Endothelial cell of umbilical vein (primary cell): ENCODE measurements at regions not wholly inside any gene's neighbourhood (a gene's known extent, or its start where the extent isn't known, plus 50 kb on each side); places are given as distances from the start of the nearest gene placed in this dataset.

Experiments
- BruUV-seq: library from RNA; stranded (reverse); fragments of 400-500 nt; replicated peaks from 2 replicates; lab custom pipeline; 2021; lab: Mats Ljungman, UMichigan
- CTCF ChIA-PET: fragments of 300-600, 350-600 bp; sonication (Branson Sonifier 250); formaldehyde crosslinking; loops from one replicate; lab custom pipeline; 2021; ENCODE audit warnings: antibody characterized with exemption, inconsistent platforms; lab: Charles Lee
- POLR2A ChIA-PET: fragments of 300-600, 350-600 bp; sonication (Branson Sonifier 250); formaldehyde crosslinking; loops from one replicate; lab custom pipeline; 2021; ENCODE audit warnings: antibody characterized with exemption, inconsistent platforms; lab: Charles Lee
- DNase-seq: peaks from one replicate; pipeline ENCODE4 v3.0.0-alpha.2; 2011; ENCODE audit warnings: low read depth, low spot score
- FAIRE-seq: peaks from 2 replicates; lab custom pipeline; 2011; peaks lifted over from hg19 to GRCh38; lab: Jason Lieb, UNC
- H2AFZ ChIP-seq: 2 replicates; pipeline ENCODE4 v1.6.0; 2012; ENCODE audit warnings: low read depth, low read length, control low read depth, inconsistent platforms
- H3K27ac ChIP-seq: 2 replicates; pipeline ENCODE4 v1.5.1; 2011; ENCODE audit warnings: low read depth, mild to moderate bottlenecking, control low read depth, low read length, moderate library complexity; ENCODE audit not compliant: insufficient read depth
- H3K27me3 ChIP-seq, 2 experiments: 2 replicates each; pipeline versions ENCODE4 v1.6.0 to v1.6.1; 2011; ENCODE audit warnings: low read length in 2 of 2, mixed read lengths in 1 of 2; ENCODE audit not compliant: control insufficient read depth in 2 of 2, insufficient read depth in 2 of 2
- H3K36me3 ChIP-seq, 2 experiments: 2 replicates in 1 of 2; 3 replicates in 1 of 2; pipeline ENCODE4 v1.5.1; 2011; ENCODE audit warnings: low read length in 2 of 2, mild to moderate bottlenecking in 1 of 2, moderate library complexity in 1 of 2; ENCODE audit not compliant: control insufficient read depth in 2 of 2, insufficient read depth in 2 of 2; ENCODE audit errors: extremely low read depth in 1 of 2
- H3K4me1 ChIP-seq: 3 replicates; pipeline ENCODE4 v1.5.1; 2011; ENCODE audit warnings: mild to moderate bottlenecking, low read length; ENCODE audit not compliant: control insufficient read depth, insufficient read depth; ENCODE audit errors: extremely low read depth
- H3K4me2 ChIP-seq: 2 replicates; pipeline ENCODE4 v1.6.1; 2011; ENCODE audit warnings: low read length, control low read depth, mixed read lengths; ENCODE audit not compliant: insufficient read depth
- H3K4me3 ChIP-seq, 3 experiments: fragments of 200-600 bp in 1 of 3; sonication (generic), shearing (Covaris generic) in 1 of 3; replicated peaks in 1 of 3; 2 replicates each; pipeline ENCODE4 v1.5.1; 2011 to 2016; ENCODE audit warnings: control low read depth in 3 of 3, low read length in 3 of 3, mild to moderate bottlenecking in 2 of 3, inconsistent platforms in 1 of 3, low read depth in 1 of 3, moderate library complexity in 1 of 3; ENCODE audit not compliant: insufficient read depth in 1 of 3
- H3K79me2 ChIP-seq: 2 replicates; pipeline ENCODE4 v1.6.0; 2012; ENCODE audit warnings: low read length, inconsistent platforms; ENCODE audit not compliant: control insufficient read depth, insufficient read depth
- H3K9ac ChIP-seq: replicated peaks from 2 replicates; pipeline ENCODE3; 2011; ENCODE audit warnings: low read length, control low read depth; ENCODE audit not compliant: insufficient read depth; ENCODE audit errors: extremely low read depth
- H3K9me1 ChIP-seq: replicated peaks from 3 replicates; pipeline ENCODE4 v1.6.0; 2011; ENCODE audit warnings: mild to moderate bottlenecking, low read length; ENCODE audit not compliant: control insufficient read depth, insufficient read depth; ENCODE audit errors: extremely low read depth
- H3K9me3 ChIP-seq: replicated peaks from 2 replicates; pipeline ENCODE4 v1.5.1; 2012; ENCODE audit warnings: low read length, inconsistent platforms; ENCODE audit not compliant: control insufficient read depth, insufficient read depth
- H4K20me1 ChIP-seq: replicated peaks from 2 replicates; pipeline ENCODE3; 2011; ENCODE audit warnings: mild to moderate bottlenecking, low read length; ENCODE audit not compliant: control insufficient read depth, insufficient read depth; ENCODE audit errors: extremely low read depth
- CTCF ChIP-seq, 2 donors: IDR thresholded peaks; 1 replicate in 1 of 2; 2 replicates in 1 of 2; pipeline ENCODE4 v1.5.1; 2011; ENCODE audit warnings: low read length in 2 of 2, mild to moderate bottlenecking in 2 of 2, moderate library complexity in 2 of 2, control low read depth in 1 of 2, inconsistent platforms in 1 of 2, low read depth in 1 of 2; ENCODE audit not compliant: insufficient read depth in 1 of 2; ENCODE audit errors: extremely low read depth in 1 of 2
- EZH2 ChIP-seq: IDR thresholded peaks from 2 replicates; pipeline ENCODE4 v1.6.1; 2012; ENCODE audit warnings: borderline replicate concordance, low read depth, mild to moderate bottlenecking, moderate library complexity, low read length, inconsistent platforms; ENCODE audit not compliant: severe bottlenecking
- FOS ChIP-seq: IDR thresholded peaks from 2 replicates; pipeline ENCODE4 v1.6.1; 2011; ENCODE audit warnings: mild to moderate bottlenecking, low read length, moderate library complexity, borderline replicate concordance; ENCODE audit not compliant: insufficient read depth
- GATA2 ChIP-seq: IDR thresholded peaks from 2 replicates; pipeline ENCODE4 v1.7.0; 2011; ENCODE audit warnings: low read depth, mild to moderate bottlenecking, moderate library complexity, mixed read lengths, low read length; ENCODE audit not compliant: insufficient read length, insufficient read depth
- JUN ChIP-seq: IDR thresholded peaks from 2 replicates; pipeline ENCODE4 v1.6.1; 2011; ENCODE audit warnings: borderline replicate concordance, low read depth; ENCODE audit not compliant: insufficient read length, insufficient read depth
- MAX ChIP-seq: IDR thresholded peaks from 2 replicates; pipeline ENCODE4 v1.6.1; 2011; ENCODE audit not compliant: insufficient read depth, insufficient read length
- MYC ChIP-seq: IDR thresholded peaks from one replicate; pipeline ENCODE4 v1.6.1; 2011; ENCODE audit warnings: mild to moderate bottlenecking, low read depth, low read length
- POLR2A ChIP-seq: IDR thresholded peaks from 2 replicates; pipeline ENCODE4 v1.6.1; 2012; ENCODE audit warnings: low read depth, mild to moderate bottlenecking, control low read depth, low read length
- POLR2AphosphoS5 ChIP-seq: IDR thresholded peaks from 2 replicates; pipeline ENCODE4 v1.6.1; 2012; ENCODE audit warnings: low read depth, mild to moderate bottlenecking, control low read depth, low read length, moderate library complexity; ENCODE audit not compliant: insufficient read depth
- dilution Hi-C: fragments of 300-500 bp; cut with MboI; formaldehyde crosslinking; loops from one replicate; pipeline ENCODE4 v1.15.0; 2019; ENCODE audit warnings: low sequenced_read_pairs; ENCODE audit not compliant: extremely low pct_ligation_motif_present
- intact Hi-C: fragments of 100-400 bp; cut with micrococcal nuclease; formaldehyde crosslinking; loops from one replicate; pipeline ENCODE4 v1.10.0; 2022

GRCh38 chr13:79098596-79098995, 307.5 kb downstream of the RBM26 start:
- H3K9ac ChIP-seq, result no peak overlapping the region
- no peaks in the 10 kb centered on the region for H4K20me1 ChIP-seq
- ChIA-PET CTCF (no interaction called here), POLR2A (no interaction called here)
- no peak overlapping the region for H3K4me2 ChIP-seq
- no peaks in the 10 kb centered on the region for H3K79me2 ChIP-seq
- no peak overlapping the region for H3K27ac ChIP-seq
- no peaks in the 10 kb centered on the region for H3K27me3 ChIP-seq
- TF ChIP-seq GATA2, result no peak
- TF ChIP-seq POLR2A, result no peak
- TF ChIP-seq FOS, result no peak
- TF ChIP-seq POLR2AphosphoS5, result no peak
- H3K36me3 ChIP-seq, result no peaks in the 10 kb centered on the region
- intact Hi-C loops, result no loop called here
- no peak for FAIRE-seq
- H2AFZ ChIP-seq, result no peak overlapping the region
- dilution Hi-C loops, result no loop called here
- BruUV-seq, result no TSS peak
- no peaks in the 10 kb centered on the region for H3K4me1 ChIP-seq
- H3K9me1 ChIP-seq, result no peaks in the 10 kb centered on the region
- no peaks in the 10 kb centered on the region for H3K9me3 ChIP-seq
- DNase-seq, result no peak
- H3K4me3 ChIP-seq, result no peak overlapping the region

- H2AFZ ChIP-seq, result no peak overlapping the region
- no peaks in the 10 kb centered on the region for H3K9me1 ChIP-seq
- H3K9me3 ChIP-seq, result no peaks in the 10 kb centered on the region
- BruUV-seq, result no TSS peak
- H3K36me3 ChIP-seq, result no peaks in the 10 kb centered on the region
- no peak overlapping the region for H3K4me2 ChIP-seq
- CTCF ChIA-PET, result no interaction called here
- no peaks in the 10 kb centered on the region for H3K4me1 ChIP-seq
- no peaks in the 10 kb centered on the region for H3K79me2 ChIP-seq
- intact Hi-C loops, result no loop called here
- no peak overlapping the region for H3K4me3 ChIP-seq
- no peaks in the 10 kb centered on the region for H4K20me1 ChIP-seq
- TF ChIP-seq FOS (no peak), EZH2 (no peak), MYC (no peak), JUN (no peak), POLR2AphosphoS5 (no peak), GATA2 (no peak), MAX (no peak), POLR2A (no peak), CTCF (IDR thresholded peaks at IDR 0.05; ENCODE audit: extremely low read depth in 1 of 2, insufficient read depth in 1 of 2, low read depth in 1 of 2, low read length in 2 of 2) (no peak)
- dilution Hi-C loops, result no loop called here
- FAIRE-seq (no peak), DNase-seq (no peak)
- no peak overlapping the region for H3K27ac ChIP-seq
- H3K27me3 ChIP-seq, result no peaks in the 10 kb centered on the region
- POLR2A ChIA-PET, result no interaction called here
- H3K9ac ChIP-seq, result no peak overlapping the region
Observed at GRCh38 chr13:79097201-79097600, 308.9 kb downstream of the RBM26 start.
